ENCODE measurements at regions not wholly inside any gene's neighbourhood (a gene's known extent, or its start where the extent isn't known, plus 50 kb on each side); places are given as distances from the start of the nearest gene placed in this dataset.

GRCh38 chr7:106552645-106553445 is 108.1 kb downstream of the CCDC71L start:
- H3K27ac ChIP-seq (ENCODE audit: low read depth, low read length), result no peak overlapping the region
- H3K4me3 ChIP-seq (ENCODE audit: low read depth, low read length), result no peak overlapping the region
- CTCF ChIA-PET, result interaction anchor here (0.6 to 1.8 kb wide), 3 partner anchors 10 to 353 kb away, joined by 3 to 11 read pairs (median 9); no protein-coding TSS in a partner anchor
- DNase-seq (ENCODE audit: low read depth, low spot score), result no peak
- no peak for TF ChIP-seq CTCF (IDR thresholded peaks at IDR 0.05; ENCODE audit: low read depth, low read length)
- H3K27me3 ChIP-seq (ENCODE audit: control insufficient read depth, insufficient read depth, low read length), result no peaks in the 10 kb centered on the region
- no peaks in the 10 kb centered on the region for H3K9me3 ChIP-seq (ENCODE audit: control insufficient read depth, insufficient read depth, low read length)
- POLR2A ChIA-PET, result no interaction called here

- no peak for DNase-seq (ENCODE audit: low read depth, low spot score)
- Histone ChIP-seq H3K27ac (ENCODE audit: low read depth, low read length) (no peak overlapping the region), H3K9me3 (ENCODE audit: control insufficient read depth, insufficient read depth, low read length) (no peaks in the 10 kb centered on the region), H3K4me3 (ENCODE audit: low read depth, low read length) (no peak overlapping the region), H3K27me3 (ENCODE audit: control insufficient read depth, insufficient read depth, low read length) (no peaks in the 10 kb centered on the region)
- POLR2A ChIA-PET, result no interaction called here
- no peak for TF ChIP-seq CTCF (IDR thresholded peaks at IDR 0.05; ENCODE audit: low read depth, low read length)
- CTCF ChIA-PET, result interaction anchor here (0.6 to 1.8 kb wide), 3 partner anchors 9 to 385 kb away, joined by 3 to 11 read pairs (median 3); no protein-coding TSS in a partner anchor
Observed at GRCh38 chr7:106551936-106552335, 109.0 kb downstream of the CCDC71L start.

- Histone ChIP-seq H3K4me3 (ENCODE audit: low read depth, low read length) (no peak overlapping the region), H3K27me3 (ENCODE audit: control insufficient read depth, insufficient read depth, low read length) (no peaks in the 10 kb centered on the region), H3K27ac (ENCODE audit: low read depth, low read length) (no peak overlapping the region), H3K9me3 (ENCODE audit: control insufficient read depth, insufficient read depth, low read length) (no peaks in the 10 kb centered on the region)
- no peak for TF ChIP-seq CTCF (IDR thresholded peaks at IDR 0.05; ENCODE audit: low read depth, low read length)
- ChIA-PET POLR2A (no interaction called here), CTCF (no interaction called here)
- no peak for DNase-seq (ENCODE audit: low read depth, low spot score)
Observed at GRCh38 chr7:106548491-106548890, 112.5 kb downstream of the CCDC71L start.

- no peak overlapping the region for H3K27ac ChIP-seq (ENCODE audit: low read depth, low read length)
- CTCF ChIA-PET, result interaction anchor here (4.2 kb wide), 1 partner anchor 114 kb away, joined by 55 read pairs; the partner anchor contains the start of gene CCDC71L
- H3K9me3 ChIP-seq (ENCODE audit: control insufficient read depth, insufficient read depth, low read length), result no peaks in the 10 kb centered on the region
- no peak for DNase-seq (ENCODE audit: low read depth, low spot score)
- no peak for TF ChIP-seq CTCF (IDR thresholded peaks at IDR 0.05; ENCODE audit: low read depth, low read length)
- POLR2A ChIA-PET, result no interaction called here
- H3K27me3 ChIP-seq (ENCODE audit: control insufficient read depth, insufficient read depth, low read length), result no peaks in the 10 kb centered on the region
- H3K4me3 ChIP-seq (ENCODE audit: low read depth, low read length), result no peak overlapping the region
Observed at GRCh38 chr7:106545275-106545674, 115.7 kb downstream of the CCDC71L start.

GRCh38 chr7:106543221-106543757 is 117.7 kb downstream of the CCDC71L start:
- Histone ChIP-seq H3K4me3 (ENCODE audit: low read depth, low read length) (no peak overlapping the region), H3K9me3 (ENCODE audit: control insufficient read depth, insufficient read depth, low read length) (no peaks in the 10 kb centered on the region), H3K27ac (ENCODE audit: low read depth, low read length) (peak overlapping the region; percentile 57), H3K27me3 (ENCODE audit: control insufficient read depth, insufficient read depth, low read length) (no peaks in the 10 kb centered on the region)
- TF ChIP-seq CTCF (IDR thresholded peaks at IDR 0.05; ENCODE audit: low read depth, low read length), result no peak
- no peak for DNase-seq (ENCODE audit: low read depth, low spot score)
- POLR2A ChIA-PET, result interaction anchor here (0.7 to 0.9 kb wide), 3 partner anchors 66 to 258 kb away, joined by 3 to 5 read pairs (median 3); partner anchors contain the start of genes CCDC71L and NAMPT
- CTCF ChIA-PET, result interaction anchor here (0.6 to 4.2 kb wide), 57 partner anchors 9 to 1198 kb away, joined by 3 to 73 read pairs (median 4); partner anchors contain the start of gene CCDC71L

Data from AG04450 (cell line).